ENCODE measurements at regions not wholly inside any gene's neighbourhood (a gene's known extent, or its start where the extent isn't known, plus 50 kb on each side); places are given as distances from the start of the nearest gene placed in this dataset.
"Not testable (repeated sequence)": the region's sequence is repeated elsewhere in the genome, so short reads cannot be mapped to it uniquely, and the experiment has no call there.

DNA sequence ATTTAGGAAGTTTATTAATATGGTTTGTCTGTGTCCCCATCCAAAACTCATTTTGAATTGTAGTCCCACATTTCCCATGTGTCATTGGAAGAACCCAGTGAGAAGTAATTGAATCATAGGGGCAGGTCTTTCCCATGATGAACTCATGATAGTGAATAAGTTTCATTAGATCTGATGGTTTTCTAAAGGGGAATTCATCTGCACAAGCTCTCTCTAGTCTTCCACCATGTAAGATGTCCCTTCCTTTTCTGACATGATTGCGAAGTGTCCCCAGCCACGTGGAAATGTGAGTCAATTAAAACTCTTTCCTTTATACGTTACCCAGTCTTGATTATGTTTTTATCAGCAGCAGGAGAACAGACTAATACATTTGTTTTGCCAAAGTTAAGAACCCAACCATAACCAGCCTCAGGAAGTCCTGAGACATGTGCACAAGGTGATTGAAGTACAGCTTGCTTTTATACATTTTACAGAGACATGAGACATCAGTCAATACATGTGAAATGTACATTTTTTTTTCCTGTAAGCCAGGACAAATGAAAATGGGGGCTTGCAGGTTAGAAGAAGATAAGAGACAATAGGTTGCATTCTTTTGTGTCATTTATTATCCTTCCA is 1136.7 kb downstream of the TMEM121 start:
- Mint-ChIP-seq H3K4me1 (peaks cover 27% of the 10 kb centered on the region), H3K4me3 (no peak overlapping the region), H3K27ac (peak overlapping the region; percentile 21), H3K27me3 (no peaks in the 10 kb centered on the region), H3K9me3 (no peaks in the 10 kb centered on the region), H3K36me3 (ENCODE audit: low read depth) (no peaks in the 10 kb centered on the region)
- no peak for TF ChIP-seq CTCF (IDR thresholded peaks at IDR 0.05)
- no peak for DNase-seq
- ChIA-PET CTCF (interaction anchor here (0.6 to 4.8 kb wide), 19 partner anchors 8 to 807 kb away, joined by 3 to 17 read pairs (median 4); no protein-coding TSS in a partner anchor), POLR2A (no interaction called here)
- intact Hi-C loops (cut with micrococcal nuclease) = no loop called here
- peak; percentile 16 for ATAC-seq (ENCODE audit: low read depth)

DNA sequence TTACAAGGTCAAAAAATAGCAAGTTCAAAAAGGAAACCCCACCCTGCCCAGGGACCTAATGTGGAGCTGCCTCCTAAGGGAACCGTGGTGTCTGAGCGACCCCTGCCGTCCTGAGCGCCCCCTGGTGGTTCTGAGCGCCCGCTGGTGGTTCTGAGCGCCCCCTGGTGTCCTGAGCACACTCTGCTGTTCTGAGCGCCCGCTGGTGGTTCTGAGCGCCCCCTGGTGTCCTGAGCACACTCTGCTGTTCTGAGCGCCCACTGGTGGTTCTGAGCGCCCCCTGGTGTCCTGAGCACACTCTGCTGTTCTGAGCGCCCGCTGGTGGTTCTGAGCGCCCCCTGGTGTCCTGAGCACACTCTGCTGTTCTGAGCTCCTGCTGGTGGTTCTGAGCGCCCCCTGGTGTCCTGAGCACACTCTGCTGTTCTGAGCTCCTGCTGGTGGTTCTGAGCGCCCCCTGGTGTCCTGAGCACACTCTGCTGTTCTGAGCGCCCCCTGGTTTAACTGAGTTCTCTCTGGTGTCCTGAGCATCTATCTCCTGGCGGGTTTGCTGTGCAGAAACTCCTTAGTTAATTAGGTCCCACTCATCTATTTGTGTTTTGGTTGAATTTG is 1137.5 kb downstream of the TMEM121 start:
- H3K9me3 Mint-ChIP-seq; H3K27me3 Mint-ChIP-seq; H3K36me3 Mint-ChIP-seq (ENCODE audit: low read depth); intact Hi-C loops (cut with micrococcal nuclease); POLR2A ChIA-PET; H3K4me3 Mint-ChIP-seq: not testable (repeated sequence)
- DNase-seq = peak; percentile 61
- Mint-ChIP-seq H3K27ac (peak overlapping the region; percentile 21), H3K4me1 (peaks cover 27% of the 10 kb centered on the region)
- CTCF ChIA-PET = interaction anchor here (0.7 to 4.8 kb wide), 13 partner anchors 8 to 1132 kb away, joined by 3 to 17 read pairs (median 4); no protein-coding TSS in a partner anchor
- ATAC-seq (ENCODE audit: low read depth) = peak; percentile 46

- ATAC-seq (ENCODE audit: low read depth) (no peak), DNase-seq (no peak)
- POLR2A ChIA-PET = no interaction called here
- Mint-ChIP-seq H3K4me3 (peak overlapping the region; percentile 4), H3K36me3 (ENCODE audit: low read depth) (no peaks in the 10 kb centered on the region), H3K27me3 (peaks cover 5% of the 10 kb centered on the region), H3K4me1 (peaks cover 31% of the 10 kb centered on the region), H3K9me3 (no peaks in the 10 kb centered on the region), H3K27ac (no peak overlapping the region)
- intact Hi-C loops (cut with micrococcal nuclease) = no loop called here
- TF ChIP-seq CTCF (IDR thresholded peaks at IDR 0.05) = no peak
- CTCF ChIA-PET = interaction anchor here (1.5 kb wide), 1 partner anchor 53 kb away, joined by 4 read pairs; no protein-coding TSS in a partner anchor
These were observed 1139.4 kb downstream of the TMEM121 start for GRCh38 chr14:106665814-106666213.

DNA sequence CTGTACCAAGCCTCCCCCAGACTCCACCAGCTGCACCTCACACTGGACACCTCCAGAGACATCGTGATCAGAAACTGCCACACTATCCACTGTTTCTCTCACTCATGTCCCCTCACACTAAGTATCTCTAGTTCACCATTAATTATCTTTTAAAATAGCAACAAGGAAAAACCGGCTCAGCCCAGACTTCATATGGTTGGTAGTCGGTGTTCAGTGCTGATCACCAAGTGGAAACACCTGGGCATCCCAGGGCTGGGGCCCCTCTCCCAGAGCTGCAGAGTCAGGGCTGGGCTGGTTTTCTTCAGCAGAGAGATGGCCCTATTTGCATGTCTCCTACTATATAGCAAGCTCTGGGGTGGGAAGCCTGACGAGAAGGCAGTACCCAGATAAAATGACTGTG is 1140.0 kb downstream of the TMEM121 start:
- CTCF ChIA-PET = no interaction called here
- intact Hi-C loops (cut with micrococcal nuclease) = no loop called here
- no peaks in the 10 kb centered on the region for H3K9me3 Mint-ChIP-seq
- H3K4me3 Mint-ChIP-seq = no peak overlapping the region
- POLR2A ChIA-PET = no interaction called here
- no peak for ATAC-seq (ENCODE audit: low read depth)
- H3K27me3 Mint-ChIP-seq = peaks cover 5% of the 10 kb centered on the region
- no peak for TF ChIP-seq CTCF (IDR thresholded peaks at IDR 0.05)
- peaks cover 31% of the 10 kb centered on the region for H3K4me1 Mint-ChIP-seq
- no peak for DNase-seq
- H3K36me3 Mint-ChIP-seq (ENCODE audit: low read depth) = no peaks in the 10 kb centered on the region
- H3K27ac Mint-ChIP-seq = no peak overlapping the region

DNA sequence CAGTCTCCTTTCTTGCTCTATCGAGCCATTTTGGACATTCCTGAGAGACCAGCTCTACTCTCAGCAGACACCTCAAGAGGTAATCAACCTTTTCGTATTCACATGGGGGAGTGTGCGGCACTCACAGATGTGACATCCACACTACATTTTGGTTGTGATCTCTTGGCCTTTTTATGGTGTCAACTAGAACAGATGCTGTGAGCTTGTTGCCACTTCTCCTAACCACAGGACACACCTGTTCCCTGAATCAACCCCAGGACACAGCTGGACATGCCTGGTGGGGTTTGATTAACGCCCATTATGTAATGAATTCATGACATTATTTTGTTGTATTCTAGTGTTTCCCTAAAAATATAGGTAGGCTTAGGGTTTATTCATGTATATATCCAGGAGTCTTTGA is 1143.6 kb downstream of the TMEM121 start:
- Mint-ChIP-seq H3K27me3 (peaks cover 9% of the 10 kb centered on the region), H3K36me3 (ENCODE audit: low read depth) (no peaks in the 10 kb centered on the region), H3K4me1 (peaks cover 8% of the 10 kb centered on the region), H3K4me3 (no peak overlapping the region), H3K9me3 (no peaks in the 10 kb centered on the region), H3K27ac (no peak overlapping the region)
- TF ChIP-seq CTCF (IDR thresholded peaks at IDR 0.05) = no peak
- ATAC-seq (ENCODE audit: low read depth) = no peak
- CTCF ChIA-PET = interaction anchor here (1.0 to 1.6 kb wide), 2 partner anchors 20 to 106 kb away, joined by 3 read pairs; no protein-coding TSS in a partner anchor
- DNase-seq = no peak
- POLR2A ChIA-PET = no interaction called here
- intact Hi-C loops (cut with micrococcal nuclease) = no loop called here

DNA sequence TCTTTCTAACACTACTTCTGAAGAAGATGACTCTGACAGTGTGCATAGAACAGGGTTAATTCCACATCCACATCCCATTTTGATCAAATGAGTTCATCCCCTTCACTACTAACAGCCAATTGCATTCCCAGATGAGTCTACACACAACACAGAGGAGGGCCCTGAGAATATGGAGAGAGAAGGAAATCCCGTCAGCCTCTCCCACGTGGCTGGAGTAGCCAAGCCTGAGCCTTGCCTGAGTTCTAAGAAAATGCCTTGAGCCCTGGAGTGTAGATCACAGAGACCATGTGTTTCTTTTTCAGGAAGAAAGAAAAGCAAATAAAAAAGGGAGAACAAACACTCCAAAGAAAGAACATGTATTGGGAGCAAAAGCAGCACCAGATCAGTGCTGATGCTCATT is 1147.7 kb downstream of the TMEM121 start:
- H3K4me1 Mint-ChIP-seq = peaks cover 12% of the 10 kb centered on the region
- H3K4me3 Mint-ChIP-seq; DNase-seq; intact Hi-C loops (cut with micrococcal nuclease); H3K27ac Mint-ChIP-seq; ATAC-seq (ENCODE audit: low read depth); H3K9me3 Mint-ChIP-seq; H3K36me3 Mint-ChIP-seq (ENCODE audit: low read depth); POLR2A ChIA-PET: not testable (repeated sequence)
- peaks cover 17% of the 10 kb centered on the region for H3K27me3 Mint-ChIP-seq
- CTCF ChIA-PET = interaction anchor here (3.5 kb wide), 1 partner anchor 12 kb away, joined by 17 read pairs; no protein-coding TSS in a partner anchor

DNA sequence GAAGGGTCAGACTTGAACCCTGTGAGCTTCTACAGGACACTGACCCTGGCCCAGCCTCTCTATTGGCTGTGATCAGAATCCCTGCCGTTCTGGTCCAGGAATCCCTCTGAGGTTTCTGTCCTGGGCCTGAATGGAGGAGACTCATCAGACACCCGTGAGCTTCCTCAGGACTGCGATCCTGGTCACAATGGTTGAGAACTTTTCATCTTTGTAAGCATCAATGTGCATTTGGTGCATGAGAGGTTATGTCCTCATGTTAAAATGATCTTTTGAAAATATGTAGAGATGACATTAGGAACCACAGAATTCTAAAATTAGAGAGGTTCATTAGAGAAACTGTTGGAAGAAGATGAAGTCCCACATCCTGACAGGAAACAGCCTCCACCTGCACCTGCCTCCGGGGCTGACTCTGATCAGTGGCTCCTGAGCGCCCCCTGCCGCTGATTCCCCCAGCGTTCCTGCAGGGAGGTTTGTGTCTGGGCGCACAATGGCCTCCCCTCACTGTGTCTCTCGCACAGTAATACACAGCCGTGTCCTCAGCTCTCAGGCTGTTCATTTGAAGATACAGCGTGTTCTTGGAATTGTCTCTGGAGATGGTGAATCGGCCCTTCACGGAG is 1148.2 kb downstream of the TMEM121 start:
- CTCF ChIA-PET; DNase-seq; ATAC-seq (ENCODE audit: low read depth); H3K9me3 Mint-ChIP-seq; H3K27ac Mint-ChIP-seq; H3K4me3 Mint-ChIP-seq; H3K36me3 Mint-ChIP-seq (ENCODE audit: low read depth); POLR2A ChIA-PET; intact Hi-C loops (cut with micrococcal nuclease): not testable (repeated sequence)
- Mint-ChIP-seq H3K4me1 (peaks cover 12% of the 10 kb centered on the region), H3K27me3 (peaks cover 17% of the 10 kb centered on the region)

DNA sequence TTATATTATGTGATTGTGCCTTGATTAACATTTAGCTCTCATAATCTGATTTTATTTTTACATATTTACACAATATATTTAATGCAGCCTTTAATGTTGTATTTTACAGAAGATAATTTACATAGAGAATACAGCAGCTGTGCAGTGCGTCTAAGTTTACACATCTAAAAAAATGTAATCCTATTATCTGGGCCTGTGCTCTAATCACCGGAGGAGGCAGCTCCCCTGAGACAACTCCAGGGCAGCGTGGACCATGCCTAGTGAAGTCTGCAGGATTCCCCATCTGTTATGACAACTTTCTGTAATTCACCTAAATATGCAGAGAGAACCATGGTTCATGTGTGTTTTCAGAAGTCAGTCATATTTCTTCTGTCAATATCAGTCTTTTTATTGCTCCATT is 1149.3 kb downstream of the TMEM121 start:
- H3K4me3 Mint-ChIP-seq; DNase-seq; H3K27ac Mint-ChIP-seq; H3K36me3 Mint-ChIP-seq (ENCODE audit: low read depth); POLR2A ChIA-PET; H3K4me1 Mint-ChIP-seq; ATAC-seq (ENCODE audit: low read depth); intact Hi-C loops (cut with micrococcal nuclease); H3K9me3 Mint-ChIP-seq; CTCF ChIA-PET: not testable (repeated sequence)
- peaks cover 17% of the 10 kb centered on the region for H3K27me3 Mint-ChIP-seq
